K562 (cell line): ENCODE measurements at regions not wholly inside any gene's neighbourhood (a gene's known extent, or its start where the extent isn't known, plus 50 kb on each side); places are given as distances from the start of the nearest gene placed in this dataset.

ENCODE experiments used
- ADNP ChIP-seq: fragments of 200-800 bp; sonication (Bioruptor generic); IDR thresholded peaks from 2 replicates; pipeline ENCODE4 v1.6.1; 2016; ENCODE audit warnings: missing genetic modification characterization, missing compliant biosample characterization
- C11orf30 ChIP-seq: fragments of 450-650 bp; IDR thresholded peaks from 2 replicates; pipeline ENCODE4 v1.6.1; 2016; ENCODE audit warnings: low read depth, mild to moderate bottlenecking
- CBX1 ChIP-seq: sonication (generic); IDR thresholded peaks from 2 replicates; pipeline ENCODE4 v1.6.1; 2016; ENCODE audit warnings: antibody characterized with exemption, low read depth, mild to moderate bottlenecking
- CBX5 ChIP-seq: IDR thresholded peaks from 2 replicates; pipeline ENCODE4 v1.6.1; 2014; ENCODE audit warnings: low read depth, borderline replicate concordance
- CREM ChIP-seq: IDR thresholded peaks from 2 replicates; pipeline ENCODE4 v1.6.1; 2014; ENCODE audit warnings: antibody characterized with exemption, low read depth
- GABPA ChIP-seq: fragments of 200-800 bp; sonication (Bioruptor generic); conservative IDR thresholded peaks from 2 replicates; pipeline ENCODE4 v1.6.1; 2016; ENCODE audit warnings: low read depth, missing genetic modification characterization, missing compliant biosample characterization
- GATAD2A ChIP-seq: fragments of 450-650 bp; IDR thresholded peaks from 2 replicates; pipeline ENCODE4 v1.6.1; 2017
- HMG20B ChIP-seq: fragments of 250-450 bp; sonication (Bioruptor Pico); IDR thresholded peaks from 2 replicates; pipeline ENCODE4 v1.5.0; 2021; ENCODE audit warnings: mild to moderate bottlenecking
- HNRNPLL ChIP-seq: fragments of 200-400 bp; formaldehyde crosslinking; IDR thresholded peaks from 2 replicates; pipeline ENCODE4 v1.6.1; 2017; ENCODE audit warnings: low read length, low read depth, mild to moderate bottlenecking; ENCODE audit not compliant: poor library complexity, severe bottlenecking
- KDM1A ChIP-seq, 2 experiments: fragments of 450-650 bp; IDR thresholded peaks; 2 replicates each; pipeline ENCODE4 v1.6.1; 2016; ENCODE audit warnings: mild to moderate bottlenecking in 2 of 2
- MEIS2 ChIP-seq: fragments of 450-650 bp; IDR thresholded peaks from 2 replicates; pipeline ENCODE4 v1.6.1; 2014; ENCODE audit warnings: mild to moderate bottlenecking; ENCODE audit not compliant: partially characterized antibody
- NCOA6 ChIP-seq: fragments of 450-650 bp; IDR thresholded peaks from 2 replicates; pipeline ENCODE4 v1.6.1; 2017; ENCODE audit warnings: mild to moderate bottlenecking
- NEUROD1 ChIP-seq: fragments of 150-350 bp; IDR thresholded peaks from 2 replicates; pipeline ENCODE4 v1.6.1; 2014; ENCODE audit warnings: borderline replicate concordance, low read length, low read depth; ENCODE audit not compliant: partially characterized antibody
- RB1 ChIP-seq: fragments of 450-650 bp; IDR thresholded peaks from 2 replicates; pipeline ENCODE4 v1.6.1; 2017; ENCODE audit warnings: low read depth, mild to moderate bottlenecking
- RFX7 ChIP-seq: fragments of 250-450 bp; sonication (Bioruptor Pico); IDR thresholded peaks from 2 replicates; pipeline ENCODE4 v1.5.1; 2021; ENCODE audit warnings: mild to moderate bottlenecking
- SAFB ChIP-seq: fragments of 200-400 bp; formaldehyde crosslinking; IDR thresholded peaks from 2 replicates; pipeline ENCODE4 v1.6.1; 2017; ENCODE audit warnings: low read depth, low read length, borderline replicate concordance
- SMAD4 ChIP-seq: fragments of 250-450 bp; sonication (Bioruptor Pico); conservative IDR thresholded peaks from 2 replicates; pipeline ENCODE4 v1.8.0; 2021; ENCODE audit warnings: inconsistent platforms, mild to moderate bottlenecking, moderate library complexity
- TEAD2 ChIP-seq: fragments of 450-650 bp; IDR thresholded peaks from 2 replicates; pipeline ENCODE4 v1.6.1; 2016; ENCODE audit warnings: missing genetic modification characterization, control low read depth, missing compliant biosample characterization
- ZFP36 ChIP-seq: fragments of 150-350 bp; IDR thresholded peaks from 2 replicates; pipeline ENCODE4 v1.6.1; 2018; ENCODE audit warnings: low read length, low read depth; ENCODE audit not compliant: partially characterized antibody
- ZNF3 ChIP-seq: fragments of 250-450 bp; sonication (Bioruptor Pico); IDR thresholded peaks from 2 replicates; pipeline ENCODE4 v1.5.0; 2021; ENCODE audit warnings: mild to moderate bottlenecking, moderate library complexity
- ZNF76 ChIP-seq: fragments of 250-450 bp; sonication (Bioruptor Pico); IDR thresholded peaks from 2 replicates; pipeline ENCODE4 v1.4.0; 2020; ENCODE audit warnings: mild to moderate bottlenecking, moderate library complexity, borderline replicate concordance
- ZNF778 ChIP-seq: fragments of 450-650 bp; formaldehyde crosslinking; IDR thresholded peaks from 2 replicates; pipeline ENCODE4 v1.4.0; 2020; ENCODE audit warnings: mild to moderate bottlenecking, moderate library complexity
- TF ChIP-seq, protein P1 (sequence below): fragments of 450-650 bp; formaldehyde crosslinking; IDR thresholded peaks from 2 replicates; pipeline ENCODE4 v1.4.0; 2020; ENCODE audit warnings: mild to moderate bottlenecking, mixed read lengths
- TF ChIP-seq, protein P2 (sequence below): sonication (generic); formaldehyde crosslinking; IDR thresholded peaks from 2 replicates; pipeline ENCODE4 v1.9.0; 2022; ENCODE audit warnings: mild to moderate bottlenecking, missing genetic modification reagents
- TF ChIP-seq, protein P3 (sequence below): sonication (generic); formaldehyde crosslinking; IDR thresholded peaks from 2 replicates; pipeline ENCODE4 v1.8.1; 2022; ENCODE audit warnings: missing genetic modification reagents
- TF ChIP-seq, protein P4 (sequence below): sonication (generic); IDR thresholded peaks from 2 replicates; pipeline ENCODE4 v1.6.1; 2016

DNA sequence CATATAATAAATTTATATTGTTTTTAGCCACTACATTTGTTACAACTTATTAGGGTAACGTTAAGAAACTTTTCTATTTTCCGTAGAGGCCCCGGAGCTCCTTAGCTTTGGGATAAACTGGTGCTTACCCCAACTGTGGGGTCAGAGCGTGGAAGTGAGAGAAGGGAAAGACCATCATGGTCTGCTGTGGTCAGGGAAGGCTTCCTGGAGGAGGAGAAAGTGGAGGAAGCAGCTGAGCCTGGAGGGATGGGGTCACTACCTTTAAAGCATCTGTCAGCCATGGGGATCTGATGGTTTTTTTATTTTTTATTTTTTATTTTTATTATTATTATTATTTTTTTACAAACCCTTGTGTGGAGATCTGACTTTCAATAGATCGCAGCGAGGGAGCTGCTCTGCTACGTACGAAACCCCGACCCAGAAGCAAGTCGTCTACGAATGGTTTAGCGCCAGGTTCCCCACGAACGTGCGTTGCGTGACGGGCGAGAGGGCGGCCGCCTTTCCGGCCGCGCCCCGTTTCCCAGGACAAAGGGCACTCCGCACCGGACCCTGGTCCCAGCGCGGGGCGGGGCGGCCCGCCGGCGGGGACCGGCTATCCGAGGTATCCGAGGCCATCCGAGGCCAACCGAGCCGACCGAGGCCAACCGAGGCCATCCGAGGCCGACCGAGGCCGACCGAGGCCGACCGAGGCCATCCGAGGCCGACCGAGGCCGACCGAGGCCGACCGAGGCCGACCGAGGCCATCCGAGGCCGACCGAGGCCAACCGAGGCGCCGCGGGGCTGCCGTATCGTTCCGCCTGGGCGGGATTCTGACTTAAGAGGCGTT lies 1101.2 kb upstream of the TMEM132C start (continued):
- TF ChIP-seq RB1 (0 out of 2 replicates have a peak, but pooled peaks have one; percentile 30), CBX1 (peak; percentile 74), ZNF76 (no peak), NCOA6 (no peak), HMG20B (CRISPR knock-in tag) (0 out of 2 replicates have a peak, but pooled peaks have one; percentile 34), CBX5 (no peak), GABPA (tag) (peak; percentile 37; the same call in 1 of the 2 replicates), CREM (0 out of 2 replicates have a peak, but pooled peaks have one; percentile 22), TEAD2 (tag) (no peak), ZFP36 (peak; percentile 99), ZNF778 (CRISPR knock-in tag) (no peak), NEUROD1 (peak; percentile 15), RFX7 (CRISPR knock-in tag) (no peak), MEIS2 (no peak), ZNF3 (no peak), SAFB (peak; percentile 56; the same call in 1 of the 2 replicates), ADNP (tag) (peak; percentile 80), GATAD2A (0 out of 2 replicates have a peak, but pooled peaks have one; percentile 69), KDM1A (IDR thresholded peaks at IDR 0.05) (peak; percentile 31 to 78; a peak in 2 of 4 replicates), HNRNPLL (peak; percentile 83), SMAD4 (CRISPR knock-in tag) (peak; percentile 86), C11orf30 (no peak)
- TF ChIP-seq, protein P1, sequence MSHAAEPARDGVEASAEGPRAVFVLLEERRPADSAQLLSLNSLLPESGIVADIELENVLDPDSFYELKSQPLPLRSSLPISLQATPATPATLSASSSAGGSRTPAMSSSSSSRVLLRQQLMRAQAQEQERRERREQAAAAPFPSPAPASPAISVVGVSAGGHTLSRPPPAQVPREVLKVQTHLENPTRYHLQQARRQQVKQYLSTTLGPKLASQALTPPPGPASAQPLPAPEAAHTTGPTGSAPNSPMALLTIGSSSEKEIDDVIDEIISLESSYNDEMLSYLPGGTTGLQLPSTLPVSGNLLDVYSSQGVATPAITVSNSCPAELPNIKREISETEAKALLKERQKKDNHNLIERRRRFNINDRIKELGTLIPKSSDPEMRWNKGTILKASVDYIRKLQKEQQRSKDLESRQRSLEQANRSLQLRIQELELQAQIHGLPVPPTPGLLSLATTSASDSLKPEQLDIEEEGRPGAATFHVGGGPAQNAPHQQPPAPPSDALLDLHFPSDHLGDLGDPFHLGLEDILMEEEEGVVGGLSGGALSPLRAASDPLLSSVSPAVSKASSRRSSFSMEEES (CRISPR knock-in tag), result no peak
- TF ChIP-seq, protein P2, sequence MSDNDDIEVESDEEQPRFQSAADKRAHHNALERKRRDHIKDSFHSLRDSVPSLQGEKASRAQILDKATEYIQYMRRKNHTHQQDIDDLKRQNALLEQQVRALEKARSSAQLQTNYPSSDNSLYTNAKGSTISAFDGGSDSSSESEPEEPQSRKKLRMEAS (CRISPR knock-in tag), result no peak
- TF ChIP-seq, protein P3, sequence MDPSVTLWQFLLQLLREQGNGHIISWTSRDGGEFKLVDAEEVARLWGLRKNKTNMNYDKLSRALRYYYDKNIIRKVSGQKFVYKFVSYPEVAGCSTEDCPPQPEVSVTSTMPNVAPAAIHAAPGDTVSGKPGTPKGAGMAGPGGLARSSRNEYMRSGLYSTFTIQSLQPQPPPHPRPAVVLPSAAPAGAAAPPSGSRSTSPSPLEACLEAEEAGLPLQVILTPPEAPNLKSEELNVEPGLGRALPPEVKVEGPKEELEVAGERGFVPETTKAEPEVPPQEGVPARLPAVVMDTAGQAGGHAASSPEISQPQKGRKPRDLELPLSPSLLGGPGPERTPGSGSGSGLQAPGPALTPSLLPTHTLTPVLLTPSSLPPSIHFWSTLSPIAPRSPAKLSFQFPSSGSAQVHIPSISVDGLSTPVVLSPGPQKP (CRISPR knock-in tag), result no peak
- TF ChIP-seq, protein P4, sequence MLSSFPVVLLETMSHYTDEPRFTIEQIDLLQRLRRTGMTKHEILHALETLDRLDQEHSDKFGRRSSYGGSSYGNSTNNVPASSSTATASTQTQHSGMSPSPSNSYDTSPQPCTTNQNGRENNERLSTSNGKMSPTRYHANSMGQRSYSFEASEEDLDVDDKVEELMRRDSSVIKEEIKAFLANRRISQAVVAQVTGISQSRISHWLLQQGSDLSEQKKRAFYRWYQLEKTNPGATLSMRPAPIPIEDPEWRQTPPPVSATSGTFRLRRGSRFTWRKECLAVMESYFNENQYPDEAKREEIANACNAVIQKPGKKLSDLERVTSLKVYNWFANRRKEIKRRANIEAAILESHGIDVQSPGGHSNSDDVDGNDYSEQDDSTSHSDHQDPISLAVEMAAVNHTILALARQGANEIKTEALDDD, result no peak
